PC-3 (cell line): ENCODE measurements at regions not wholly inside any gene's neighbourhood (a gene's known extent, or its start where the extent isn't known, plus 50 kb on each side); places are given as distances from the start of the nearest gene placed in this dataset.

Experiments
- EZH2 ChIP-seq: fragments of 300-600 bp; sonication (generic); IDR thresholded peaks from one replicate; pipeline ENCODE4 v1.6.1; 2017; ENCODE audit warnings: antibody characterized with exemption, mild to moderate bottlenecking, low read length; ENCODE audit not compliant: unreplicated experiment
- EZH2phosphoT487 ChIP-seq: fragments of 300-600 bp; sonication (generic); IDR thresholded peaks from 2 replicates; pipeline ENCODE4 v1.6.1; 2018; ENCODE audit warnings: mild to moderate bottlenecking, antibody characterized with exemption, low read length, borderline replicate concordance
- TF ChIP-seq, protein P1 (sequence below): fragments of 300-600 bp; sonication (generic); conservative IDR thresholded peaks from 2 replicates; pipeline ENCODE4 v1.5.1; 2017; ENCODE audit warnings: antibody characterized with exemption, low read depth, mild to moderate bottlenecking, low read length

DNA sequence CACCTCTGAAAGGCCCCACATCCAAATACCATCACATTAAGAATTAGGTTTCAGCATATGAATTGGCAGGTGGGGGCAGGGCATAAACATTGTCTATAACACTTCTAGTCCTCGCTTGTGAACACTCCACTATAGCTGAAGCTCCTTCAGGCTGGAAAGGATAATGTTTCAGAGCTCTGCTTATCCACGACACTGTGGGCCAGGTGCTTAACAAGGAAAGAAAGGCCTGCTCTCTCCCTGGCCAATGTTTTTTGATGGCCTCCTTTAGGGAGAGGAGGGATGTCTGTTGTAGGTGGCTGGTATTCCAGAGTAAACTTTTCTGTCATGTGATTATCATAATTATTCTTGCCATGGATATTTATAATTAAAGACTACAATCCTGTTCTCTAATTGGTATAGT lies 86.4 kb downstream of the CCNA1 start:
- no peak for TF ChIP-seq EZH2
- TF ChIP-seq, protein P1, sequence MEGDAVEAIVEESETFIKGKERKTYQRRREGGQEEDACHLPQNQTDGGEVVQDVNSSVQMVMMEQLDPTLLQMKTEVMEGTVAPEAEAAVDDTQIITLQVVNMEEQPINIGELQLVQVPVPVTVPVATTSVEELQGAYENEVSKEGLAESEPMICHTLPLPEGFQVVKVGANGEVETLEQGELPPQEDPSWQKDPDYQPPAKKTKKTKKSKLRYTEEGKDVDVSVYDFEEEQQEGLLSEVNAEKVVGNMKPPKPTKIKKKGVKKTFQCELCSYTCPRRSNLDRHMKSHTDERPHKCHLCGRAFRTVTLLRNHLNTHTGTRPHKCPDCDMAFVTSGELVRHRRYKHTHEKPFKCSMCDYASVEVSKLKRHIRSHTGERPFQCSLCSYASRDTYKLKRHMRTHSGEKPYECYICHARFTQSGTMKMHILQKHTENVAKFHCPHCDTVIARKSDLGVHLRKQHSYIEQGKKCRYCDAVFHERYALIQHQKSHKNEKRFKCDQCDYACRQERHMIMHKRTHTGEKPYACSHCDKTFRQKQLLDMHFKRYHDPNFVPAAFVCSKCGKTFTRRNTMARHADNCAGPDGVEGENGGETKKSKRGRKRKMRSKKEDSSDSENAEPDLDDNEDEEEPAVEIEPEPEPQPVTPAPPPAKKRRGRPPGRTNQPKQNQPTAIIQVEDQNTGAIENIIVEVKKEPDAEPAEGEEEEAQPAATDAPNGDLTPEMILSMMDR: no peak
- TF ChIP-seq EZH2phosphoT487: no peak
